ENCODE measurements at regions not wholly inside any gene's neighbourhood (a gene's known extent, or its start where the extent isn't known, plus 50 kb on each side); places are given as distances from the start of the nearest gene placed in this dataset.

- no peak for TF ChIP-seq POLR2A (IDR thresholded peaks at IDR 0.05; ENCODE audit: low read length)
- no peak for TF ChIP-seq GATA1 (IDR thresholded peaks at IDR 0.05; ENCODE audit: low read depth, low read length)
These were observed 583.2 kb downstream of the ALG10 start for GRCh38 chr12:34605510-34605887.

Measured in erythroblast (primary cell).